HUES48 (cell line): ENCODE measurements at regions not wholly inside any gene's neighbourhood (a gene's known extent, or its start where the extent isn't known, plus 50 kb on each side); places are given as distances from the start of the nearest gene placed in this dataset.

Experiments used
- H3K27ac ChIP-seq: one replicate; pipeline ENCODE4 v1.7.0; 2013; ENCODE audit warnings: low read depth, low read length, inconsistent platforms
- H3K27me3 ChIP-seq: 2 replicates; pipeline ENCODE4 v1.6.1; 2013; ENCODE audit warnings: mild to moderate bottlenecking, low read length; ENCODE audit not compliant: control insufficient read depth, insufficient read depth
- H3K36me3 ChIP-seq: 2 replicates; pipeline ENCODE4 v1.6.1; 2013; ENCODE audit warnings: low read length; ENCODE audit not compliant: control insufficient read depth, insufficient read depth
- H3K4me1 ChIP-seq: 2 replicates; pipeline ENCODE4 v1.6.1; 2013; ENCODE audit warnings: mild to moderate bottlenecking, low read length; ENCODE audit not compliant: control insufficient read depth, insufficient read depth
- H3K4me3 ChIP-seq: 2 replicates; pipeline ENCODE4 v1.5.1; 2013; ENCODE audit warnings: mild to moderate bottlenecking, low read depth, low read length
- H3K9ac ChIP-seq: 2 replicates; pipeline ENCODE4 v1.6.1; 2013; ENCODE audit warnings: mild to moderate bottlenecking, low read depth, low read length, moderate library complexity
- H3K9me3 ChIP-seq: 2 replicates; pipeline ENCODE4 v1.6.1; 2013; ENCODE audit warnings: low read length; ENCODE audit not compliant: control insufficient read depth, insufficient read depth

GRCh38 chr19:29323440-29324290, 110.7 kb upstream of the UQCRFS1 start:
- no peaks in the 10 kb centered on the region for H3K4me1 ChIP-seq

GRCh38 chr19:29324291-29324680, 111.3 kb upstream of the UQCRFS1 start:
- Histone ChIP-seq H3K4me3 (no peak overlapping the region), H3K9ac (no peak overlapping the region), H3K4me1 (no peaks in the 10 kb centered on the region)

More at GRCh38 chr19:29323440-29324290, 110.7 kb upstream of the UQCRFS1 start:
- Histone ChIP-seq H3K27ac (no peak overlapping the region), H3K4me3 (no peak overlapping the region), H3K9me3 (no peaks in the 10 kb centered on the region), H3K9ac (no peak overlapping the region), H3K36me3 (no peaks in the 10 kb centered on the region), H3K27me3 (no peaks in the 10 kb centered on the region)

DNA sequence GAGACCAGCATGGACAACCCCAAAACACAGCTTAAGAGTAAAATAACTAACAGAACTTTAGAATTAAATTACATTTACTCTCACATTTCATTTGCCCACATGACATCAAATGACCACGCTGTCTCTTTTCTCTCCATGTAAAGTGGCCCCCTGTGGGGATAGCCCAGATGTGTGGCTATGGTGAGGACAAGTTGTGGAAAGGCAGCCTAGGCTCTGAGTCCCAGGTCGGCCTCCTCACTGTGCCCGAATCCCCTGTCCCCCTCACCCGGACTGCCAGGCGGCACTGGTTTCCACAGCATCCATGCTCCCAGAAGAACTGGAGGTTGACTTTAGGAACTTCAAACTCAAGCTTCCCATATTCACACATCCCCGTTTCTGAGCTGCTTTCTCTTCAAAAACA, 111.8 kb upstream of the UQCRFS1 start:
- no peak overlapping the region for H3K27ac ChIP-seq
- H3K9me3 ChIP-seq = no peaks in the 10 kb centered on the region
- no peak overlapping the region for H3K9ac ChIP-seq
- no peaks in the 10 kb centered on the region for H3K4me1 ChIP-seq
- no peaks in the 10 kb centered on the region for H3K27me3 ChIP-seq
- no peak overlapping the region for H3K4me3 ChIP-seq
- no peaks in the 10 kb centered on the region for H3K36me3 ChIP-seq

More at GRCh38 chr19:29324291-29324680, 111.3 kb upstream of the UQCRFS1 start:
- Histone ChIP-seq H3K36me3 (no peaks in the 10 kb centered on the region), H3K27me3 (no peaks in the 10 kb centered on the region), H3K9me3 (no peaks in the 10 kb centered on the region), H3K27ac (no peak overlapping the region)

DNA sequence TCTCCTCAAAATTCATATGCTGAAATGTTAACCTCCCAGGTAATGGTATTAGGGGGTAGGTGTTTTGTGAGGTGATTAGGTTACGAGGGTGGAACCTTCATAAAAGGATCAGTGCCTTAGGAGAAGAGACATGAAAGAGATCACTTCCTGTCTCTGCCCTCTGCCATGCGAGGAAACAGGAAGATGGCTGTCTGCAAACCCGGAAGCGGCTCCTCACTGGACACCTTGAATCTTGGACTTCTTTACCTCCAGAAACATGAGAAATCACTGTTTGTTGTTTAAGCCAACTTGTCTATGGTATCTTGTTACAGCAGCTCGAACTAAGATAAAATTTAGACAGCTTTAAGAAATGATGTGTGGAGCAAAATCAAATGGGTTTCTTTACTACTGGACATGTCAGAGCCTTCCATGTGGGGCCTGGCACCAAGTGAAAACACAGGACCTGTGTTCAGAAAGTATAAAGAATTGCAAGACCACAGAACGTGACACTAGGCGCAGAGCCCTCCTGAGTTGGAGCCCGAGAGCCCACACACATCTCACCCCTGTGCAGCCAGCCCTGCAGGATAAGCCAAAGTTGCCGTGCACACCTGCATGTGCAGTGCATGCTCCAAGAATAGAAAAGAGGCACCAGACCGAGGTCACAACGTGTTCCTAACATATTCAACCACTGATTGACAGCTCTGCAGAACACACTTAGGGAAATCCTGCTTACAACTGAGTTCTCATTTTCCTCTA, 112.5 kb upstream of the UQCRFS1 start:
- Histone ChIP-seq H3K36me3 (no peaks in the 10 kb centered on the region), H3K4me1 (no peaks in the 10 kb centered on the region), H3K9me3 (no peaks in the 10 kb centered on the region), H3K9ac (no peak overlapping the region), H3K4me3 (no peak overlapping the region), H3K27me3 (no peaks in the 10 kb centered on the region), H3K27ac (no peak overlapping the region)

GRCh38 chr19:29326351-29326750, 113.4 kb upstream of the UQCRFS1 start:
- no peak overlapping the region for H3K9ac ChIP-seq
- H3K4me1 ChIP-seq = no peaks in the 10 kb centered on the region
- no peak overlapping the region for H3K27ac ChIP-seq
- no peaks in the 10 kb centered on the region for H3K27me3 ChIP-seq
- no peaks in the 10 kb centered on the region for H3K9me3 ChIP-seq
- no peaks in the 10 kb centered on the region for H3K36me3 ChIP-seq
- H3K4me3 ChIP-seq = no peak overlapping the region

DNA sequence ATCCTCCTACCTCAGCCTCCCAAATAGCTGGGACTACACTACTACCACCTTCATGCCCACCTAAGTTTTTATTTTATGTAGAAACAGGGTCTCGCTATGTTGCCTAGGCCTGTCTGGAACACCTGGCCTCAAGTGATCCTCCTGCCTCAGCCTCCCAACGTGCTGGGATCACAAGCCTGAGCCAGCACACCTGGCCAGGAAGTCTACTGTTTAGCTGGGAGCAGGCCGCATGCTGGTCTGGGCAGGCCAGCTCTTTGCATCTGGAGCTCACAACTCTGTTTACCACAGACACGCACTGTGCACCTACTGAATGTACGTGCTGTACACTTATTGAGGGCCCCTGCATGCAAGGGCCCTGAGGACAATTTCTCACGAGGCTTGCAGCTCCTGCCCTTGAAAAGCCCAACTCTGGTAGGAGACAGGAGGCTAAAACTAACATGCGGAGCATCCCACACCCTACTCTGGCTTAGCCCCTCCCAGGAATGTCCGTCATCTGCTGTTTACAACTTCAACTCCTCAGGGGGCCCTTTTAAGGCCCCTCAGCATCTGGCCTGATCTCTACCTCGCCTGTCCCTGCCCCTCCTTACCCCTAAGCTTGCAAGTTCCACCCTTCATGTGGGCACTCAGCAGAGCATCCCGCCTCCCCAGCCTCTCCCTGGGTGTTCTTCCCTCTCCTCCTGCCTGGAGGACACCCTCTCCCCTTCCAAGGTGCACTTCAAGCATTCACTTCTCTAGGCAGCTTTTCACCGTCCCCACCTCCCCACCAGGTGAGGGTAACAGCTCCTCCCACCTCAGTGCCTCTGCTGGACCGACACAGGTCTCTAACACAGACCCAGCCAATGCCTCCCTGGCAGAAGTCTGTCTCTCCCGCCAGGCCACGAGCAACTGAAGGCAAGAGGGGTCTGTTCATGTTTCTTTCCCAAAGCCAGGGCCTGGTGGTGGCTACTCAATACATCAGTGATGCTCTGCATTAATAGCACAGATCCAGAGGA, 114.2 kb upstream of the UQCRFS1 start:
- no peak overlapping the region for H3K9ac ChIP-seq
- H3K27ac ChIP-seq = no peak overlapping the region
- no peaks in the 10 kb centered on the region for H3K36me3 ChIP-seq
- no peaks in the 10 kb centered on the region for H3K9me3 ChIP-seq
- H3K27me3 ChIP-seq = no peaks in the 10 kb centered on the region
- no peak overlapping the region for H3K4me3 ChIP-seq
- H3K4me1 ChIP-seq = no peaks in the 10 kb centered on the region

GRCh38 chr19:29328586-29328985, 115.6 kb upstream of the UQCRFS1 start:
- H3K36me3 ChIP-seq = no peaks in the 10 kb centered on the region
- no peak overlapping the region for H3K9ac ChIP-seq
- no peak overlapping the region for H3K4me3 ChIP-seq
- no peaks in the 10 kb centered on the region for H3K9me3 ChIP-seq
- no peaks in the 10 kb centered on the region for H3K27me3 ChIP-seq
- H3K27ac ChIP-seq = no peak overlapping the region
- no peaks in the 10 kb centered on the region for H3K4me1 ChIP-seq

GRCh38 chr19:29329460-29330134, 116.6 kb upstream of the UQCRFS1 start:
- Histone ChIP-seq H3K9ac (no peak overlapping the region), H3K27ac (no peak overlapping the region), H3K27me3 (no peaks in the 10 kb centered on the region), H3K4me3 (no peak overlapping the region), H3K36me3 (no peaks in the 10 kb centered on the region), H3K4me1 (no peaks in the 10 kb centered on the region), H3K9me3 (no peaks in the 10 kb centered on the region)

- Histone ChIP-seq H3K9me3 (peaks cover 1% of the 10 kb centered on the region; the same call in 1 of the 2 replicates), H3K4me1 (no peaks in the 10 kb centered on the region), H3K27me3 (no peaks in the 10 kb centered on the region), H3K36me3 (no peaks in the 10 kb centered on the region), H3K9ac (no peak overlapping the region), H3K27ac (no peak overlapping the region), H3K4me3 (no peak overlapping the region)
These were observed 123.5 kb upstream of the UQCRFS1 start for GRCh38 chr19:29336425-29336824.

DNA sequence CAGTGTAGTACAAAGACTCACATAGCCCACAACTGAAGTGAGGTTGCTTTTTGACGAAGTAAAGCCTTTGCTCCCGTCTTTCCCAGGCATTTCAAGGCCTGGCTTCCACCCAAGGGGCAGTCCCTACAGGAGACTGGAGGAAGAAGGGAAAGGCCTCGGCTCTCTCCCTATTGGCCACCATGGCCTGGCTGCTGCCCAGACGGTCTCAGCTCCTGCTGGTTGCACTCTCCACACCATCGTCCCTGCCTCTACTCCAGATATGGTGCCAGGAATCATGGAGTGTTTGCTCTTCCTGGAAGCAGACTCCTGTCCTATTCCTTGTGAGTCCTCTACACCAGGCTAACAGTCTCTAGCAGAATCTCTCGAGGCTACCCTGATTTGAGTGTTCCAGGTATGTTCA, 124.1 kb upstream of the UQCRFS1 start:
- H3K27ac ChIP-seq = no peak overlapping the region
- H3K9me3 ChIP-seq = peaks cover 4% of the 10 kb centered on the region; the same call in 1 of the 2 replicates
- H3K36me3 ChIP-seq = no peaks in the 10 kb centered on the region
- no peak overlapping the region for H3K9ac ChIP-seq
- H3K4me3 ChIP-seq = no peak overlapping the region
- H3K27me3 ChIP-seq = no peaks in the 10 kb centered on the region
- no peaks in the 10 kb centered on the region for H3K4me1 ChIP-seq
